ENCODE measurements at regions not wholly inside any gene's neighbourhood (a gene's known extent, or its start where the extent isn't known, plus 50 kb on each side); places are given as distances from the start of the nearest gene placed in this dataset.

- TF ChIP-seq RAD21 (IDR thresholded peaks at IDR 0.05), result no peak
- no peak for TF ChIP-seq EGR1 (IDR thresholded peaks at IDR 0.05; ENCODE audit: low read depth in 2 of 2)
- peak in 1 of 2 donors; percentile 7 for TF ChIP-seq RXRA (IDR thresholded peaks at IDR 0.05)
- no peak for TF ChIP-seq ATF3 (IDR thresholded peaks at IDR 0.05)
- no peak for TF ChIP-seq NR2F2 (IDR thresholded peaks at IDR 0.05)
- no peak overlapping the region for H3K27ac ChIP-seq (ENCODE audit: low read depth in 1 of 2, low read length in 2 of 2)
- DNase-seq (ENCODE audit: low spot score), result no peak
- no peaks in the 10 kb centered on the region for H3K27me3 ChIP-seq (ENCODE audit: control insufficient read depth in 4 of 4, insufficient read depth in 4 of 4, low read length in 3 of 4)
- H3K4me1 ChIP-seq (ENCODE audit: control insufficient read depth in 4 of 4, insufficient read depth in 4 of 4, low read length in 3 of 4), result peaks cover 0 to 4% (median 0%) of the 10 kb centered on the region in 4 donors
- H3K4me3 ChIP-seq (ENCODE audit: low read depth in 1 of 3, low read length in 3 of 3), result no peak overlapping the region
- H3K36me3 ChIP-seq (ENCODE audit: control insufficient read depth in 4 of 4, insufficient read depth in 3 of 4, low read depth in 1 of 4, low read length in 3 of 4), result no peaks in the 10 kb centered on the region
- H3K9me3 ChIP-seq (ENCODE audit: control insufficient read depth in 4 of 4, low read length in 3 of 4), result no peaks in the 10 kb centered on the region
- H3K9ac ChIP-seq (ENCODE audit: low read depth in 1 of 2, low read length in 2 of 2), result no peak overlapping the region
- 85% methylated on average over 4 of the region's 4 CpGs for WGBS
These were observed 285.1 kb downstream of the SPRY2 start for GRCh38 chr13:80055847-80056246.

GRCh38 chr13:80054806-80055205 is 286.1 kb downstream of the SPRY2 start:
- TF ChIP-seq CTCF (IDR thresholded peaks at IDR 0.05; ENCODE audit: low read depth, low read length, missing input control) (no peak), FOXA1 (IDR thresholded peaks at IDR 0.05) (no peak), ZBTB33 (IDR thresholded peaks at IDR 0.05) (no peak), SP1 (IDR thresholded peaks at IDR 0.05) (no peak), NR2F2 (IDR thresholded peaks at IDR 0.05) (no peak), EGR1 (IDR thresholded peaks at IDR 0.05; ENCODE audit: low read depth in 2 of 2) (no peak), JUND (IDR thresholded peaks at IDR 0.05) (no peak), REST (IDR thresholded peaks at IDR 0.05) (no peak), YY1 (IDR thresholded peaks at IDR 0.05) (no peak)
- Histone ChIP-seq H3K36me3 (ENCODE audit: control insufficient read depth in 4 of 4, insufficient read depth in 3 of 4, low read depth in 1 of 4, low read length in 3 of 4) (no peaks in the 10 kb centered on the region), H3K9ac (ENCODE audit: low read depth in 1 of 2, low read length in 2 of 2) (no peak overlapping the region), H3K4me3 (ENCODE audit: low read depth in 1 of 3, low read length in 3 of 3) (no peak overlapping the region), H3K27ac (ENCODE audit: low read depth in 1 of 2, low read length in 2 of 2) (no peak overlapping the region), H3K4me1 (ENCODE audit: control insufficient read depth in 4 of 4, insufficient read depth in 4 of 4, low read length in 3 of 4) (peaks cover 0 to 4% (median 0%) of the 10 kb centered on the region in 4 donors), H3K9me3 (ENCODE audit: control insufficient read depth in 4 of 4, low read length in 3 of 4) (no peaks in the 10 kb centered on the region), H3K27me3 (ENCODE audit: control insufficient read depth in 4 of 4, insufficient read depth in 4 of 4, low read length in 3 of 4) (no peaks in the 10 kb centered on the region)
- 83% methylated on average over 3 of the region's 3 CpGs for WGBS
- no peak for DNase-seq (ENCODE audit: low spot score)

All from liver (tissue), 8 donors.